Endothelial cell of umbilical vein (primary cell): ENCODE measurements at regions not wholly inside any gene's neighbourhood (a gene's known extent, or its start where the extent isn't known, plus 50 kb on each side); places are given as distances from the start of the nearest gene placed in this dataset.

ENCODE experiments used
- BruUV-seq: library from RNA; stranded (reverse); fragments of 400-500 nt; replicated peaks from 2 replicates; lab custom pipeline; 2021; lab: Mats Ljungman, UMichigan
- CTCF ChIA-PET: fragments of 300-600, 350-600 bp; sonication (Branson Sonifier 250); formaldehyde crosslinking; loops from one replicate; lab custom pipeline; 2021; ENCODE audit warnings: antibody characterized with exemption, inconsistent platforms; lab: Charles Lee
- POLR2A ChIA-PET: fragments of 300-600, 350-600 bp; sonication (Branson Sonifier 250); formaldehyde crosslinking; loops from one replicate; lab custom pipeline; 2021; ENCODE audit warnings: antibody characterized with exemption, inconsistent platforms; lab: Charles Lee
- DNase-seq: peaks from one replicate; pipeline ENCODE4 v3.0.0-alpha.2; 2011; ENCODE audit warnings: low read depth, low spot score
- FAIRE-seq: peaks from 2 replicates; lab custom pipeline; 2011; peaks lifted over from hg19 to GRCh38; lab: Jason Lieb, UNC
- H2AFZ ChIP-seq: 2 replicates; pipeline ENCODE4 v1.6.0; 2012; ENCODE audit warnings: low read depth, low read length, control low read depth, inconsistent platforms
- H3K27ac ChIP-seq: 2 replicates; pipeline ENCODE4 v1.5.1; 2011; ENCODE audit warnings: low read depth, mild to moderate bottlenecking, control low read depth, low read length, moderate library complexity; ENCODE audit not compliant: insufficient read depth
- H3K27me3 ChIP-seq, 2 experiments: 2 replicates each; pipeline versions ENCODE4 v1.6.0 to v1.6.1; 2011; ENCODE audit warnings: low read length in 2 of 2, mixed read lengths in 1 of 2; ENCODE audit not compliant: control insufficient read depth in 2 of 2, insufficient read depth in 2 of 2
- H3K36me3 ChIP-seq, 2 experiments: 2 replicates in 1 of 2; 3 replicates in 1 of 2; pipeline ENCODE4 v1.5.1; 2011; ENCODE audit warnings: low read length in 2 of 2, mild to moderate bottlenecking in 1 of 2, moderate library complexity in 1 of 2; ENCODE audit not compliant: control insufficient read depth in 2 of 2, insufficient read depth in 2 of 2; ENCODE audit errors: extremely low read depth in 1 of 2
- H3K4me1 ChIP-seq: 3 replicates; pipeline ENCODE4 v1.5.1; 2011; ENCODE audit warnings: mild to moderate bottlenecking, low read length; ENCODE audit not compliant: control insufficient read depth, insufficient read depth; ENCODE audit errors: extremely low read depth
- H3K4me2 ChIP-seq: 2 replicates; pipeline ENCODE4 v1.6.1; 2011; ENCODE audit warnings: low read length, control low read depth, mixed read lengths; ENCODE audit not compliant: insufficient read depth
- H3K4me3 ChIP-seq, 3 experiments: fragments of 200-600 bp in 1 of 3; sonication (generic), shearing (Covaris generic) in 1 of 3; replicated peaks in 1 of 3; 2 replicates each; pipeline ENCODE4 v1.5.1; 2011 to 2016; ENCODE audit warnings: control low read depth in 3 of 3, low read length in 3 of 3, mild to moderate bottlenecking in 2 of 3, inconsistent platforms in 1 of 3, low read depth in 1 of 3, moderate library complexity in 1 of 3; ENCODE audit not compliant: insufficient read depth in 1 of 3
- H3K79me2 ChIP-seq: 2 replicates; pipeline ENCODE4 v1.6.0; 2012; ENCODE audit warnings: low read length, inconsistent platforms; ENCODE audit not compliant: control insufficient read depth, insufficient read depth
- H3K9ac ChIP-seq: replicated peaks from 2 replicates; pipeline ENCODE3; 2011; ENCODE audit warnings: low read length, control low read depth; ENCODE audit not compliant: insufficient read depth; ENCODE audit errors: extremely low read depth
- H3K9me1 ChIP-seq: replicated peaks from 3 replicates; pipeline ENCODE4 v1.6.0; 2011; ENCODE audit warnings: mild to moderate bottlenecking, low read length; ENCODE audit not compliant: control insufficient read depth, insufficient read depth; ENCODE audit errors: extremely low read depth
- H3K9me3 ChIP-seq: replicated peaks from 2 replicates; pipeline ENCODE4 v1.5.1; 2012; ENCODE audit warnings: low read length, inconsistent platforms; ENCODE audit not compliant: control insufficient read depth, insufficient read depth
- H4K20me1 ChIP-seq: replicated peaks from 2 replicates; pipeline ENCODE3; 2011; ENCODE audit warnings: mild to moderate bottlenecking, low read length; ENCODE audit not compliant: control insufficient read depth, insufficient read depth; ENCODE audit errors: extremely low read depth
- CTCF ChIP-seq, 2 donors: IDR thresholded peaks; 1 replicate in 1 of 2; 2 replicates in 1 of 2; pipeline ENCODE4 v1.5.1; 2011; ENCODE audit warnings: low read length in 2 of 2, mild to moderate bottlenecking in 2 of 2, moderate library complexity in 2 of 2, control low read depth in 1 of 2, inconsistent platforms in 1 of 2, low read depth in 1 of 2; ENCODE audit not compliant: insufficient read depth in 1 of 2; ENCODE audit errors: extremely low read depth in 1 of 2
- EZH2 ChIP-seq: IDR thresholded peaks from 2 replicates; pipeline ENCODE4 v1.6.1; 2012; ENCODE audit warnings: borderline replicate concordance, low read depth, mild to moderate bottlenecking, moderate library complexity, low read length, inconsistent platforms; ENCODE audit not compliant: severe bottlenecking
- FOS ChIP-seq: IDR thresholded peaks from 2 replicates; pipeline ENCODE4 v1.6.1; 2011; ENCODE audit warnings: mild to moderate bottlenecking, low read length, moderate library complexity, borderline replicate concordance; ENCODE audit not compliant: insufficient read depth
- GATA2 ChIP-seq: IDR thresholded peaks from 2 replicates; pipeline ENCODE4 v1.7.0; 2011; ENCODE audit warnings: low read depth, mild to moderate bottlenecking, moderate library complexity, mixed read lengths, low read length; ENCODE audit not compliant: insufficient read length, insufficient read depth
- JUN ChIP-seq: IDR thresholded peaks from 2 replicates; pipeline ENCODE4 v1.6.1; 2011; ENCODE audit warnings: borderline replicate concordance, low read depth; ENCODE audit not compliant: insufficient read length, insufficient read depth
- MYC ChIP-seq: IDR thresholded peaks from one replicate; pipeline ENCODE4 v1.6.1; 2011; ENCODE audit warnings: mild to moderate bottlenecking, low read depth, low read length
- POLR2A ChIP-seq: IDR thresholded peaks from 2 replicates; pipeline ENCODE4 v1.6.1; 2012; ENCODE audit warnings: low read depth, mild to moderate bottlenecking, control low read depth, low read length
- POLR2AphosphoS5 ChIP-seq: IDR thresholded peaks from 2 replicates; pipeline ENCODE4 v1.6.1; 2012; ENCODE audit warnings: low read depth, mild to moderate bottlenecking, control low read depth, low read length, moderate library complexity; ENCODE audit not compliant: insufficient read depth
- dilution Hi-C: fragments of 300-500 bp; cut with MboI; formaldehyde crosslinking; loops from one replicate; pipeline ENCODE4 v1.15.0; 2019; ENCODE audit warnings: low sequenced_read_pairs; ENCODE audit not compliant: extremely low pct_ligation_motif_present
- intact Hi-C: fragments of 100-400 bp; cut with micrococcal nuclease; formaldehyde crosslinking; loops from one replicate; pipeline ENCODE4 v1.10.0; 2022
- TF ChIP-seq, protein P1 (sequence below): IDR thresholded peaks from 2 replicates; pipeline ENCODE4 v1.6.1; 2011; ENCODE audit not compliant: insufficient read depth, insufficient read length

DNA sequence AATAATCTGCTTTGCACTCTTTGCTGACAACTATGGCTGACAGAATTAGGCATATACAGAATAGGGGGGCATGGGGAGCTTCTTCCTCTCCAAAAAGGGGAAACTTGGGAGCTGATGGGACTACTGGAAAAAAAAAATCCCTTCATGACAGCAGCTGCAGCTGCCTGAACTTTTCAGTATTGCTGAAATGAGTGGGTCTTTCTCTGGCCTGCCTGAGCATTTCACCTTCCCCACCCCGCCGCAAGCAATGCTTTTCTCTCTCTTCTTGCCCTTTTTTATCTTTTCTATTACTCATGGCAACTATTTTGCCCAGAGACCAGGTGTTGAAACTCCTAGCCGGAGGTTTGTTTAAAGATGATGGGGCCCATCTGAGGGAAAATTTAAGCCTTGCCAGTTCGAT, 244.9 kb downstream of the SEMA3D start:
- dilution Hi-C loops (no loop called here), intact Hi-C loops (no loop called here)
- no peak overlapping the region for H3K4me3 ChIP-seq
- FAIRE-seq (no peak), DNase-seq (no peak)
- no peaks in the 10 kb centered on the region for H4K20me1 ChIP-seq
- ChIA-PET POLR2A (no interaction called here), CTCF (interaction anchor here (1.5 kb wide), 1 partner anchor 8 kb away, joined by 5 read pairs; no protein-coding TSS in a partner anchor)
- BruUV-seq = no TSS peak
- TF ChIP-seq POLR2A = no peak
- TF ChIP-seq EZH2 = no peak
- TF ChIP-seq JUN = no peak
- TF ChIP-seq, protein P1, sequence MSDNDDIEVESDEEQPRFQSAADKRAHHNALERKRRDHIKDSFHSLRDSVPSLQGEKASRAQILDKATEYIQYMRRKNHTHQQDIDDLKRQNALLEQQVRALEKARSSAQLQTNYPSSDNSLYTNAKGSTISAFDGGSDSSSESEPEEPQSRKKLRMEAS = no peak
- no peak for TF ChIP-seq MYC
- no peak for TF ChIP-seq POLR2AphosphoS5
- no peak for TF ChIP-seq CTCF (IDR thresholded peaks at IDR 0.05; ENCODE audit: extremely low read depth in 1 of 2, insufficient read depth in 1 of 2, low read depth in 1 of 2, low read length in 2 of 2)
- TF ChIP-seq FOS = no peak
- TF ChIP-seq GATA2 = no peak
- H3K79me2 ChIP-seq = no peaks in the 10 kb centered on the region
- H3K4me2 ChIP-seq = no peak overlapping the region
- H3K36me3 ChIP-seq = no peaks in the 10 kb centered on the region
- no peak overlapping the region for H3K9ac ChIP-seq
- no peak overlapping the region for H3K27ac ChIP-seq
- H3K4me1 ChIP-seq = no peaks in the 10 kb centered on the region
- H3K9me3 ChIP-seq = no peaks in the 10 kb centered on the region
- no peaks in the 10 kb centered on the region for H3K27me3 ChIP-seq
- no peaks in the 10 kb centered on the region for H3K9me1 ChIP-seq
- H2AFZ ChIP-seq = no peak overlapping the region
